ENCODE measurements at regions not wholly inside any gene's neighbourhood (a gene's known extent, or its start where the extent isn't known, plus 50 kb on each side); places are given as distances from the start of the nearest gene placed in this dataset.

DNA sequence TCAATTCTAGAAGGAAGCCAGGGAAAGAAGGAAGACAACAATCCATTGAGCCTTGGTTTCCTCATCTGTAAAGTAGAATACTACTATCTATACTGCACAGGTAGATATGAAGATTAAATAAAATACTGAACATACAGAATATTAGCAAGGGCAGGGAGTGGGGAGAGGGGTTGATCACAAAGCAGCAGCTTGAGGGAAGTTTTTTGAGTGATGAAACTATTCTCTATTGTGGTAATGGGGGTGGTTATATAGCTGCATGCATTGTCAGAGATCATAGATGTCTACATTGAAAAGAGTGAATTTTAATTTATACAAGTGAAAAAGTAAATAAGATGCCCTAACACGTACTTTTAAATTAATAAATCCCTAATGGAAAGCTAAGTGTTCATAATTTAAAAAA is 242.6 kb upstream of the LRTM1 start:
- no peak for ATAC-seq

GRCh38 chr3:55169608-55170072 is 241.8 kb upstream of the LRTM1 start:
- no peak overlapping the region for H3K4me3 ChIP-seq
- no peak overlapping the region for H3K27ac ChIP-seq
- no peaks in the 10 kb centered on the region for H3K4me1 ChIP-seq
- H3K36me3 ChIP-seq: no peaks in the 10 kb centered on the region
- H3K9me3 ChIP-seq: no peaks in the 10 kb centered on the region
- no peaks in the 10 kb centered on the region for H3K27me3 ChIP-seq (ENCODE audit: low read depth)
- intact Hi-C loops (cut with DNase I): no loop called here
- no peak for TF ChIP-seq CTCF (IDR thresholded peaks at IDR 0.05)
- ATAC-seq: no peak
- DNase-seq: no peak

More for the DNA sequence above, 242.6 kb upstream of the LRTM1 start:
- no peak for DNase-seq
- Histone ChIP-seq H3K4me3 (no peak overlapping the region), H3K27ac (no peak overlapping the region), H3K36me3 (no peaks in the 10 kb centered on the region), H3K4me1 (no peaks in the 10 kb centered on the region), H3K27me3 (ENCODE audit: low read depth) (no peaks in the 10 kb centered on the region), H3K9me3 (no peaks in the 10 kb centered on the region)
- no peak for TF ChIP-seq CTCF (IDR thresholded peaks at IDR 0.05)
- intact Hi-C loops (cut with DNase I): no loop called here

- intact Hi-C loops (cut with DNase I): no loop called here
- no peaks in the 10 kb centered on the region for H3K9me3 ChIP-seq
- TF ChIP-seq CTCF (IDR thresholded peaks at IDR 0.05): no peak
Measured at GRCh38 chr3:55169161-55169560, 241.3 kb upstream of the LRTM1 start.

GRCh38 chr3:55167586-55168317 is 239.9 kb upstream of the LRTM1 start:
- Histone ChIP-seq H3K27ac (no peak overlapping the region), H3K4me3 (no peak overlapping the region), H3K36me3 (no peaks in the 10 kb centered on the region), H3K4me1 (no peaks in the 10 kb centered on the region), H3K27me3 (ENCODE audit: low read depth) (no peaks in the 10 kb centered on the region), H3K9me3 (no peaks in the 10 kb centered on the region)
- TF ChIP-seq CTCF (IDR thresholded peaks at IDR 0.05): no peak
- intact Hi-C loops (cut with DNase I): no loop called here
- DNase-seq (no peak), ATAC-seq (no peak)

More at GRCh38 chr3:55169161-55169560, 241.3 kb upstream of the LRTM1 start:
- DNase-seq: no peak
- Histone ChIP-seq H3K4me1 (no peaks in the 10 kb centered on the region), H3K36me3 (no peaks in the 10 kb centered on the region), H3K27ac (no peak overlapping the region), H3K4me3 (no peak overlapping the region), H3K27me3 (ENCODE audit: low read depth) (no peaks in the 10 kb centered on the region)
- ATAC-seq: no peak

- intact Hi-C loops (cut with DNase I): no loop called here
- H3K4me3 ChIP-seq: no peak overlapping the region
Measured at GRCh38 chr3:55166576-55167555, 239.0 kb upstream of the LRTM1 start.

More at GRCh38 chr3:55166576-55167555, 239.0 kb upstream of the LRTM1 start:
- TF ChIP-seq CTCF (IDR thresholded peaks at IDR 0.05): no peak
- DNase-seq (no peak), ATAC-seq (no peak)
- H3K4me1 ChIP-seq: no peaks in the 10 kb centered on the region
- H3K27me3 ChIP-seq (ENCODE audit: low read depth): no peaks in the 10 kb centered on the region
- no peak overlapping the region for H3K27ac ChIP-seq
- H3K36me3 ChIP-seq: no peaks in the 10 kb centered on the region
- H3K9me3 ChIP-seq: no peaks in the 10 kb centered on the region
